GM21528 (cell line): ENCODE measurements at regions not wholly inside any gene's neighbourhood (a gene's known extent, or its start where the extent isn't known, plus 50 kb on each side); places are given as distances from the start of the nearest gene placed in this dataset.
"Not testable (repeated sequence)": the region's sequence is repeated elsewhere in the genome, so short reads cannot be mapped to it uniquely, and the experiment has no call there.

Experiments used
- ATAC-seq: cut with Tn5 transposase; IDR thresholded peaks from one replicate; pipeline ENCODE4 v1.9.1; 2021; ENCODE audit warnings: mild to moderate bottlenecking, moderate library complexity; ENCODE audit not compliant: unreplicated experiment, low FRiP score

DNA sequence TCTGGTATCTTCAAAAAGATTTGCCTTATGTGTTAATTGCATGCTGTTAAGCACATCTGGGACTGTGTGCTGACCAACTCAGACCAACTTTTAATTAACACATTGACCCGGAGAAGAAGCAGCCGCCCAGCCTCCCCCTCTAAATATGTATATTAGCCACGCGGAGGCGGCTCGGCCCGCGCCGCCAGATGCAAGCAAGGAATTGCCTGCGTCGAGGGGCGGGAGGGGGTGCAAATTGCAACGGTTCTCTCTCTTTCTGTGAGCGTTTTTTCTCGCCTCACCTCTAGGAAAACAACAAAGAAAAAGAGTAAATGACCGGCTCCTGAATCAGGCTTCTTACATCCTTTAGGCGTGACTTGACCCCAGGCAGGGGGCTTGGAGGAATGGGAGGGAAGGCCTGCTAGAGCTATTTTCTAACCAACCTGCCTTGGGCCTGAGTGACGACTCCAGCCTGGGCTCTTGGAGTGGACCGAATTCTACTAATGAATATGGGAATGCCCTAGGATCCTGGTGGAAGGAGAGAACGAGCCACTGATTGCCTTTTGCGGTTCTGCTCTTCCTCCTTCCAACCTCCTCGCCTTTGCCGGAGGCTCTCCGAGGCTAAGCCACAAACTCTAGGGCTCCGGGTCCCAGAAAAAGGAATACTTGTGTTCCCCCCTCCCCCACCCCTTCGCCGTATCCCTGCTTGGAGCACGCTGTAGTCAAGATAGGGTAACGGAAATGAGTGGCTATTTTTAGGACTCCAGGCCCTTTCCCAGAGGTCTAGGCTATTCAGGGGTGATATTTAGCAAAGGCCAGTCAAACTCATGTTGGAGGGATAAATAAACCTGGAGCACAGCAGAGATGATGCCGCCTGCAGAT is 417.0 kb upstream of the ESRRG start:
- no peak for ATAC-seq

GRCh38 chr1:217139513-217139912 is 416.3 kb upstream of the ESRRG start:
- no peak for ATAC-seq

GRCh38 chr1:217138799-217139466 is 415.7 kb upstream of the ESRRG start:
- ATAC-seq: no peak

GRCh38 chr1:217138173-217138765 is 415.0 kb upstream of the ESRRG start:
- no peak for ATAC-seq

DNA sequence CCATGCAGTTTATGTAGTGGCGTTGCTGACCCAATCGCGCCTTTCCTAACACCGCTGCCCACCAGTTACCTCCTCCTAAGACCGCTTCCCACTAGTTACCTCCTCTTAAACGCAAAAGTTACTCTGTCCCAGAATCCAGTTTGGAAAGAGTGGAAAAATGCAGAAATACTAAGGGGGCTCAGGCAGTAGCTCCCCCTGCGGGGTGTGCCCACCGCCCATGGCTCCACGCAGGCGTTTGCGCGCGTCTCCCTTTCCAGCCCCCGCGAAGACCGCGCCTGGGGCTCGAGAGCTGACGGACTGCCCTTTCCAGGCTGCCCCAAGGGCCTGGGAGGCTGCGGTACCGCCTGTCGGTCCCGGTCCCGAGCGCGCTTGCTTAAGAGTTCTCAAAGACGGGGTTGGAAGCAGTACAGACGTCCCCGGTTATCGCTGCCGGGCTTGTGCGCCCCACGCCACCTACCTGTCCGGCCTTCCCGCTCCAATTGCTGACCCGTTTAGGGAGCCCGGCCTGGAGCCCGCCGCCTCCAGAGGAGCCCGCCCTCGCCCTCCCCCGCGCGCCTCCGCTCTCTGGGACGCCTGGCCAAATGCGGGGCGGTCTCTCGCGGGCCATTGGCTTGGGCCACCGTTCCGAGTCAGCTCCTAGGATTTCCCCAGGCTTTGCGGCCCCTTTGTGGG is 414.1 kb upstream of the ESRRG start:
- ATAC-seq: no peak

DNA sequence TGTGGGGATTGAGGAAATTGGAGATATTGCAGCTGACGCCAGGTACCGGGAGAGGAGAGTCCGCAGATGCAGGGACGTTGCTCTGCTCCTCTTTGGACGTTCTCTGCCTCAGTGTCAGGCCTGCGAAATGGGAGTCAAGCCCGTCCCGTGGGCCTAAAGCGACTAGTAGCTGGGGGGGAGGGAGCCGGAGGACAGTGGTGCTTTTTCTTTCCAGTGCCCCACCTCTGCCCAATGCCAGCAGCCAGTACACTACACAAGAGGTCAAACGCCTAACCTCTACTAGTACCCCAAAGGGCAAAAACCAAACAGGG is 413.6 kb upstream of the ESRRG start:
- ATAC-seq: no peak

DNA sequence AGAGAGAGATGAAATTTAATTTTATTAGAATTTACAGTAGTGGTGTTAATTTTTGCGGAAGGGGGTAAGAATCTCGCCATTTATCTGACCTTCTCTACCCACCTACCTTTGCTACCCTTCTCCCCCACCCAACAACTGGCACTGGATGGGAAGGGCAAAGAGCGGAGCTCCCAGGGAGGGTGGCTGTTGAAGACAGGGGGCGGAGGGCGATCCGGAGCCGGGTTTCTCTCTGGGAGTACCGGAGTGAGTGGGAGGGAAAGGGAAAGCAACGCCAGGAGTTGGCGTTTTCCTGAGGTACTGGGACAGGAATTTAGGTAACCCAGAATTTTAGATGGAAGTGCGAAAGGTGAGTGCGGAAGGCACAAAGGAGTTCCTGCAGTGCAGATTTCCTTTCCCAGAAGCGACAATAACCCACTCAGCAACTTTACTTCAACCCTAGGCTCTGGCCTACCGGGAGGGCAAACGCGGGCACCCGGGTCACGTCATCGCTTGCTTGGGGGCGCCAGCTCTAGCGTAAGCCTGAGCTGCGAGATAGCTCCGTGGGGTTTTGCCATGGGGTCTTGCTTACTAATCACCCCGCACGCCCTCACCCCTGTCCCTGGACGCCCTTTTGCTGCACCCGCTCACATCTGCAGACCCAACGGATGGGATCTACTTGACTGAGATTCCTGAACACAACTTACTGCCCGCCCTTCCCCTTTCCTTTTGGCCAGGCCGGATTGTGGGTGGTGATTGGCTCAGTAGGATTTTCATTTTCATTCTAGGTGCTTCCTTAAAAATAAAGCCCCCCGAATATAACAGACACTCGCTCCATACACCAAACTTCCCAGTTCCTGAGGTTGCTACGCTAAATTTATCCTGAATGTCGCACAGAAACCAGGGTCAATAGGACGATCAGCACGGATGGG is 413.0 kb upstream of the ESRRG start:
- ATAC-seq: no peak

- no peak for ATAC-seq
These were observed 412.3 kb upstream of the ESRRG start for GRCh38 chr1:217135569-217135915.

DNA sequence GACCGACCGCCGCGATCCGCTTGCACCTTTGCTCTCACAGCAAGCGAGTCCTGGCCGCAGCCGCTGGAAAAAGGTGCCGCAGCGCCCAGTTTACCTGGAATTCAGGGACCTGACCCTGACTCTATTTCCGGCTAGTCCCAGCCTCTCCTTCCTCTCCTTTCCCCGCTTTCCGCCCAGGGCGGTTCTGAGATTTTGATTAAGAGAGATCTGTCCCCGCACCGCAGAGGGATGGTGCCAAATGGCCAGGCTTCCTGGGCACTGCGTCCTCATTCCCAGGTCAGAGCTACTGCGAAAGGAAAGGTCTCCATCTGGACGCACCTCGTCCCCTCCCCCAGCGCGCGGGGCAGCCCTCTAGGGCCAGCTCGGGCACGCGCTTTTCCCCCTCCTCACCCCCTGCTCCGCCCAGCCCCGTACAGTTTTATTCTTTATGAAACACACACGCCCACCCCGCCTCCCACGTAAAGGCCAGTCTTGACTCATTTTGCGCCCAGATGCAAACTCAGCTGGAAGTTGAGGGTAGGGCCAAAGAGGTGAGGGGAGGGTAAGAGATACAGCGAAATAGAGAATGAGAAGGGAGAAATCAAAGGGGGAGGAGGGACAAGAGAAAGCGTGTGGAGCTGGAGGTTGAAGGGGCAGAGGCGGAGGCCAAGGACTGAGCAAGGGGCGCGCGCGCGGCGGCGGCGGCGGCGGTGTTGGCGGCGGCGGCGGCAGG is 411.8 kb upstream of the ESRRG start:
- ATAC-seq: no peak

DNA sequence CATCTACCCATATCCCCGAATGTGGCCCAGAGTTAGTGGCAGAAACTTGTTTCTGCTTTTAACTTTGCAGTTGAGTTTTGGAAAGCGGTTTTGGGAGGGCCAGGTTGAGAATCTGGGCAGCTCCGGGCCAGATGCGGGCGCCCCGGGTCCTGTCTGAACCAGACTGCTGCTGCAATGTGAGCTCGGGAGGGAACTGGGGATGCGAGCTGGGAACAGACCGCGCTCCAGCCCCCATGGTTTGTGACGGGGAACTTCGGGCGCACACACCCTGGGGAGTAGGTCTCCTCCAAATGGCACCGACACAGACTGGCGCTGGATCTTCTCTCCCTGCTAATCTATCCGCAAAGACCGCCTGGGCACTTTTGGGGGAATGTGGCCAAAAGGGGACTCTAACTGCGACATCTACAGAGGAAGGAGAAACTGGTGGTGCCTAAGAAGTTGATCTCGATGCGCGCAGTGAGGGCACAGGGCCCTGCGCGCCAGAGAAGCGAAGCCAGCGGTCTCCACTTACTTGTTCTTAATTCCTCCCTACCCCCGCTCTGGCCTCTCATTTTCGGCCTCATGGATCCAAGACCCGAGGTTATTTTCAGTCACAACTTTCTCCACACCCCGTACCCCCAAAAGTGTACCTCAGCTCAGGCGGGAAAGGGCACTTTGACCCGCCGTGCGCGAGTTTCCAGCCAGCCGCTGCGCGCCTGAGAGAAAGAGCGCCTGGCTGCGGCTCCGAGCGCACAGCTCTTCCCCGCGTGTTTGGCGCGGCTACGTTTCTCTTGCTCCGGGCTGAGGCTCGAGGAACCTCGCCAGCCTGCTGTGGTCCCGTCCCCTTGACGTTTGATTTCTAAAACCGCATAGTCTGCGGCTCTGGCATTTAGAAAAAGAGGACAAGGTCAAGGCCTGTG is 411.0 kb upstream of the ESRRG start:
- ATAC-seq: no peak

DNA sequence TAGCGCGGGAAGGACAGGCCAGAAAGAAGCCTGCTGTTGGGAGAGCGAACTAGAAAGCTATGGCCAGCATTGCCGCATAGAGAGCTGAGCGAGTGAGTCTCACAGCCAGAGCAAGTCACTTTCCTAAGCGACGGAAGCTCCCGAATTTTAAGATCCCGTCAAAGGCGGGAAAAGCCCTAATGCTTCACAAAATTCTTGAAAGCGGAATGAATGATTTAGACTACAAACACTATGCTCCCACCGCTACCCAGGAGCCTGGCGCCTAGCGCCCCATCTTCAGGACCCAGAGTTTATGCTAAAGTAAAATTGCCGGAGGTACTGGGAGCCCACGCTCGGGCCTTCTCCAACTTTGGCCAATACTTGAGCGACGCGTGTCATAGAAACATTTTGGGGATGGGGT is 409.9 kb upstream of the ESRRG start:
- ATAC-seq: no peak

DNA sequence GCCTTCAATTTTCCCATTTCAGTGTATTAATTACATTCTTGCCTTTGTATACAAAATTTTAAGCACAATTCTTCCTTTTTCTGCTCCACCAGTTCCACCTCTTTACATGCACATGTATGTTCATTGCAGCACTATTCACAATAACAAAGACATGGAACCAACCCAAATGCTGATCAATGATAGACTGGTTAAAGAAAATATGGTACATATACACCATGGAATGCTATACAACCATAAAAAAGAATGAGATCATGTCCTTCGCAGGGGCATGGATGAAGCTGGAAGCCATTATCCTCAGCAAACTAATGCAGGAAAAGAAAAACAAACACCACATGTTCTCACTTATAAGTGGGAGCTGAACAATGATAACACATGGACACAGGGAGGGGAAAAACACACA is 400.1 kb upstream of the ESRRG start:
- ATAC-seq: not testable (repeated sequence)

GRCh38 chr1:217117973-217118465 is 394.8 kb upstream of the ESRRG start:
- ATAC-seq: no peak

DNA sequence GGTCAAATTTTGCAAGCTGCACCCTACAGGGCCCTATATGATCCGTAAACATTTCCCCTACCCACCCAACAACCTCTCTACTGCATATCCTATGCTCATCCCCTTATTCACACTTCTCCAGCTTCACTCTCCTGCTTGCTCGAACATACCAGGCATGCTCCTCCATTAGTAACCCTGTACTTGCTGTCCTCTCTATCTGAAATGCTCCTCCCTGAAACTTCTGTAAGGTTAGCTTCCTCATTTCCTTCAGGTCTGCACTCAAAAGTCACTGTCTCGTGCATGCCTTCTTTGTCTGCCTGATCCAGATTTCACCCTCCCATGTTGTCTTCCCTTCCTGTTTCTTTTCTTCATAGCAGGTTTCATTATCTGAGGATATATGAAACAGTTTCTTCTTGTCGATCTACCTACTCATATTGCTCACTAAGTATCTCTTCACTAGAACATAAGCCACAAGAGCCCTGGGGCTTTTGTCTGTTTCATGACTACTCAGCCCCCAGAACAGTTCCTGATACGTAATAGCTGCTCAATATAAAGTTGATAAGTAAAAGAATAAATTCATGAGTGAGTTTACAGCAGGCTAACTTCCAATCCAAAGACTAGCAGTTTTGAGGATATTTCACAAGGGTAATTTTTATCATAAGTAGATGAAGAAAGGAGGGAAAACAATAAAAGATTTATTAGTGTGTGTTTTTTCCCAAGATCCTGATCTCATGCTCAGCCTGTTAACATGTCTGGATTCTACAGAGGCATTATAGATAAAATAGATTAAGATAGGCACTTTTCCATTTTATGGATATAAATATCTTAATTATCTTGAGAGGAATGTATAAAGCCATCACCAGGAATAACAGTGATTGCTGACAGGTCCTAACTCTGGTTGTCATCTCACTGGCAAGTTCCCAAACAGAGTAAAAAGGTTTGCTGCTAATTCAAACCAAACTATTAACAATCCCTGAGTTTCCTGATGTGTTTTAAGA is 392.5 kb upstream of the ESRRG start:
- no peak for ATAC-seq

DNA sequence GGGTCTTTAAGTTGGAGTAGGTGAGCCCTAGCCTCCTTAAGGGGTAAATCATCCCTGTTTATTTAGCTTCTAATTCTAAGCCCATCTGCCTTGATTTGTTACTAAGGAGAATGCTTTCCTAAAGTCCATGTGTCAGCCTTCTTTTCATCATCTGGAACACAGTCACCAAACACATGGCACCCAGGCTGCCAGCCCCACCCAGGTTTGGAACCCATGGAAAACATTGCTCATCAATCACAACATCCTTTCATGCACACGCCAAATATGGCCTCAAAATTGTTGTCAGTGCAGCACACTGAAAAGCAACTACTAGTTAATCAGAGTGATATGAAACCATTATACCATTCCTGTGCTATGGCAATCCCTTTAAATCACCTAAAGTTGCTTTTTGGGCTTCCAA is 386.7 kb upstream of the ESRRG start:
- ATAC-seq: no peak

DNA sequence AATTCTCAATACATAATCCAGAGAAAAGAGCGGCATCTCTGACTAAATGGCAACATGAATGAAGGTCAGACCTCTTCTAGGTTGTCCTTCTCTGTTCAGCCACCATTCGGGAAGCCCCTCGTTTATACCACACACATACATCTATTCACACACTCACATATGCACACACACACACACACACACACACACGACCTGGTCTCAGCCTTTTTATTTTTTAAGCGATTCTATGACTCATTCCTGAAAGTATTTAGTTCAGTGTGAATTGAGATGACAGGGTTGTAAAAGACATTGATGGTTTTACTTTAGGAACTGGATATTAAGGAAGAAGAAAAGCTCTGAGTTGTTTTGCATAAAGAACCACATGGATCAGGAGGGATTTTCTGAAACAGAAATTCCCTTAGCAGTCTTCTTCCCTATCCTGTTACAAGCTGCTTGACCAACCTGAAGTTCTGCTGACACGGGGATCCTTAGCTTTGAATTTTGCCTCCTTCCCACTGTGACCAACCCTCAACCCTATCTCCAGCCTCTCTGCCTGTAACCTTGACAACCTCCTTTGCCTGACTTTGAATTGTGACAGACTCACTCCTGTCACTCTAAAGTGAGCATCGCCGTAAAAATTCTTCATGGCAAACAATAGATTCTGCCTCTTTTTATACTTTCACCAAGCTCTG is 383.1 kb upstream of the ESRRG start:
- ATAC-seq: no peak

DNA sequence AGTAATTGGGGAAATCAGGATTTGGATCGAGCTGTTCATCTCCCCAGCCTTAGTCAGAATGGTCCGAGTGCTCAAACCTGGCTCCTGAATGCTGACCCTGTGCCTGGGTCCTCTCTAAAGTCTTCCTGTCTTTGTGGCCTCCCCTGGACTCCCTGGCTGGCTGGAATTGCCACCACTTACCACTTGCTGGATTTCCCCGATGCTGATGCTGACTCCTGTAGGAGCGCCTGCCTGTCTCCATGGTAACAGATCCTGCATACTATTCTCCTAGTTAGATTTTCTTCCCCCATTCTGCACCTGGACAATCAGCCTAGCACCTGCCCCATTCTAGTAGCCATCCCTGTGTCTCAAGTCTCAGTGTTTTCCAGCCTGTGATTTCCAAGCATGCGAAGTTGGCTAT is 382.2 kb upstream of the ESRRG start:
- no peak for ATAC-seq
